Hepatocyte (in vitro differentiated cells): ENCODE measurements at regions not wholly inside any gene's neighbourhood (a gene's known extent, or its start where the extent isn't known, plus 50 kb on each side); places are given as distances from the start of the nearest gene placed in this dataset.

ENCODE experiments used
- CTCF ChIP-seq: fragments of 200-600 bp; sonication (generic); IDR thresholded peaks from 2 replicates; pipeline ENCODE4 v1.5.1; 2016; ENCODE audit warnings: antibody characterized with exemption, mild to moderate bottlenecking; ENCODE audit not compliant: poor library complexity
- EZH2 ChIP-seq: fragments of 200-600 bp; sonication (generic); IDR thresholded peaks from 2 replicates; pipeline ENCODE4 v1.6.1; 2016; ENCODE audit warnings: antibody characterized with exemption, mild to moderate bottlenecking, borderline replicate concordance

- no peak for TF ChIP-seq CTCF
- TF ChIP-seq EZH2 = no peak
Observed at GRCh38 chr6:113623129-113623528, 234.0 kb upstream of the MARCKS start.
